HG02571 (cell line): ENCODE measurements at regions not wholly inside any gene's neighbourhood (a gene's known extent, or its start where the extent isn't known, plus 50 kb on each side); places are given as distances from the start of the nearest gene placed in this dataset.
"Not testable (repeated sequence)": the region's sequence is repeated elsewhere in the genome, so short reads cannot be mapped to it uniquely, and the experiment has no call there.

Experiments
- ATAC-seq: cut with Tn5 transposase; IDR thresholded peaks from one replicate; pipeline ENCODE4 v1.9.1; 2021; ENCODE audit warnings: mild to moderate bottlenecking, moderate library complexity; ENCODE audit not compliant: unreplicated experiment

GRCh38 chr9:81455462-81456219 lies 233.7 kb downstream of the TLE1 start:
- no peak for ATAC-seq

GRCh38 chr9:81445331-81445921 lies 243.9 kb downstream of the TLE1 start:
- no peak for ATAC-seq

GRCh38 chr9:81431641-81432040 lies 257.7 kb downstream of the TLE1 start:
- ATAC-seq: no peak

- ATAC-seq: no peak
These were observed 258.6 kb downstream of the TLE1 start for GRCh38 chr9:81430727-81431126.

GRCh38 chr9:81427870-81428269 lies 261.5 kb downstream of the TLE1 start:
- no peak for ATAC-seq

DNA sequence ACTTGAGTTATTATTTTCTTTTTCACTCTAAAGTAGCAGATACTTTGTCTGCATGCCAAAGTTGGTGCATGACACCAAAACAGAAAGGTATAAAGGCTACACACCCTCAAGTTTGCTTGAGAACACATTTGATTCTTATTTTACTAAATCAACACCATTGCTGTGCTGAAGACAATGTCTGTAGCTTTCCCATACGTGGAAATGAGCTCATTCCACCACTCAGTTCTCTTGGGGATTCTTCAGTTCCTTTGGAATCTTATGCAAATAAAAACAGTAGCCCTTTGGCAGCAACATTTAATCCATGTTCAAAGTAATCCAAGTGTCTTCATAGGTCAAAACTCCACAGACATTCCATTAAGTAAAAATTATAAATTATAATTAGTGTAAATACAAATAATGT lies 264.9 kb downstream of the TLE1 start:
- no peak for ATAC-seq

- no peak for ATAC-seq
These were observed 265.6 kb downstream of the TLE1 start for GRCh38 chr9:81423589-81424326.

DNA sequence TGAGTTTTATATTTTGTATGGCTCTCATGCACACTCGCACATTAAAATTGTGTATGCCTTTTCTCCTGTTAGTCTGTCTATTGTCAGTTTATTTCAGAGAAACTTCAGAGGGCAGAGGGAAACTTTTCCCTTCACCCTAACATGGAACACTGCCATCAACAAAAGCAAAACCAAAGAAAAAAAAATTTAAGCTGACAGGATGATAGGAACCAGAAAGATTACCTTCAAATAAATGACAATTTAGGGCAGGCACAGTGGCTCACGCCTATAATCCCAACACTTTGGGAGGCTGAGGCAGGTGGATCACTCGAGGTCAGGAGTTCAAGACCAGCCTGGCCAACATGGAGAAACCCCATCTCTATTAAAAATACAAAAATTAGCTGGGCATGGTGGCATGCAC lies 268.3 kb downstream of the TLE1 start:
- ATAC-seq: not testable (repeated sequence)

DNA sequence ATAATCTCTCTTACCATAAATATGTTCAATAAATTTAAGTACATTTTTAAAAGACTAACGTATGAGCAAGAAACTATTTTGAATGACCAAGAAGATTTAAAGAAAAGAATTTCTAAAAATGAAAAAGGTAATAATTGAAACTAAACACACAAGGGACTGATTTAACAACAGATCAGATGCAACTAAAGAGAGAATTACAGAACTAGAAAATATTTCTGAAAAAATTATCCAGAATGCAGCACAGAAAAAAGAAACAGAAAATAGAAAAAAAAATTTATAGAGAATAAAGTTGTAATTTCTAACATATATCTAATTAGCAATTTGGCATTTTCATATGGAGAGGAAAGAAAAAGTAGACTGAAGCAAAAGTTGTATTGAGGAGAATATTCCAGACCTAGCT lies 269.3 kb downstream of the TLE1 start:
- ATAC-seq: no peak

- ATAC-seq: no peak
These were observed 271.4 kb downstream of the TLE1 start for GRCh38 chr9:81417941-81418340.

- ATAC-seq: no peak
These were observed 272.1 kb downstream of the TLE1 start for GRCh38 chr9:81417299-81417675.

DNA sequence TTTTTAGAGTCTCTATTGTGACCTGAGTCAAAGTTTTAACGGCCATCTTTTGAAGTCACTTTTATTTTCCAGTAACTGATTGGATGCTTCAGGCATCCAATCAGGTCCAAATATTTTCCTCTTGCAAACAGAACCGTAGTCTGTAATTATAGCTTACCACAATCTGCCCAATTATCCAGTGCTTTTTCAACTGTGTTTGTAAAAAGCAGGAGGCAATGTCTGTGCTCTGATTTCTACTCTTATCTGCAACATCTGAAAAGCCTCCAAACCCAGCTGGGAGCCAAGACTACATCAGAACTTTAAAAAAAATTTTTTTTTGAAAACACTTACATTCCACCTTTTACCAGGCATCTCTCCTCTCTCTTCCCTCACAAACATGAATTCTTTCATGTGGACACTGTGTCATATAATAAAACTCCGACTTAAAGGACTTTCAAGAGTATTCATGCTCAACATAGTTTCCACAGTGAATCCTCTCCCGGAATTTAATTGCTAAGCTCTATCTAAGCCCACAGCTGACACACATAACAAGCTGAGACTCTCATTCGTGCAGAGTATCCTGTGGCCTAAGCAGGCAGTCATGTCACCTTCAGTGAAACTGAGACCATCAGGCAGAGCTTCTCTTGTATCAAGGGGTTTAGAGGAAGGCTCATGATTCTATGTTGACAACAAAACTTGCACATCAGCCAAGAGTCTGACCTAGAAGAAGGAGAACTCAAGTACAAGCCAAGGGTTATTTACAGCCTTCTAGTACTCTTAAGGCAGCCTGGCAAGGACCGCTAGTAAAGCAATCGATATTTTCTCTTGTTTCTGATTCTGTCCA lies 272.7 kb downstream of the TLE1 start:
- ATAC-seq: no peak

- no peak for ATAC-seq
These were observed 274.5 kb downstream of the TLE1 start for GRCh38 chr9:81414836-81415235.

DNA sequence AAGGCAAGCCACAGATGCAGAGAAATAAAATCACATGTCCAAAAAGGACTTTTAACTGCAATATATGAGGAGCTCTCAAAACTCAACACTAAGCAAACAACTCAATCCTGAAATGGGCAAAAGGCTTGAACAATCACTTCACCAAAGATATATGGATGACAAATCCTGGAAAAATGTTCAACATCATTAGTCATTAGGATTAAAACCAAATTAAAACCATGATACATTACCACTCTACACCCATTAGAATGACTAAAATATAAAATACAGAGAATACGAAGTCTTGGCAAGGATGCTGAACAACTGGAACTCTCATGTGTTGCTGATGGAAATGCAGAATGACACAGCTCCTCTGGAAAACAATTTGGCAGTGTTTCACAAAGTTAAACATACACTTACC lies 277.4 kb downstream of the TLE1 start:
- no peak for ATAC-seq

GRCh38 chr9:81410201-81410600 lies 279.1 kb downstream of the TLE1 start:
- ATAC-seq: no peak

GRCh38 chr9:81408951-81409350 lies 280.4 kb downstream of the TLE1 start:
- no peak for ATAC-seq

DNA sequence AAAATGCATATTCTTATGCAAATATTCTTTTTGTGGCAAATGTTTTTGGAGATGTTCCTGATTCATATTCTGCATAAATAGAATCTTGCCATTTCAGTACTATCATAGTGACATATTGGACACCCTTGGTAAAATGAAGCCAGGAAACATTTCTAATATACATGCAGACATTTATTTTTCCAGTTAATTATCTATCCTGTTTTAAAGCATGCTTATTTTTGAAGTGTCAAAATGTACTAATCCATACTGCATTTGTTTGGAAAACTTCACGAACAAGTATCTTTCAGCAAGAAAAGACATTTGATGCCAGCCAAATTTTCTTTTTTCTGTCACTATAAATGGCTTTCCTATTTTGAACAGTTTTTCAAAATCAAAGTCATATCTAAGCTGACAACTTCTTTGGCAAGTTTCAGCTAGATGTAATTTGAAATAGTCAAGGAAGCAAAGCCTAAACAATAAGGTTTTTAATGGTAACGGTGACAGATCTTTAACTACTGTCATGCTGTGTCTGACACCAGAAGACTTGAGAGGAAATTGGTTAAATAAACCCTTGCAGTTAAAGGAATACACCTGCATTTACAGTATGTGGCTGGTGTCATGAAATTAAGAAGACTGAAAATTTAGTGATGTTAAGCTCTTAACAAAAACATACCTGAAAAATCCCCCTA lies 284.3 kb downstream of the TLE1 start:
- no peak for ATAC-seq

- no peak for ATAC-seq
These were observed 291.6 kb downstream of the TLE1 start for GRCh38 chr9:81397481-81398381.

- no peak for ATAC-seq
These were observed 292.8 kb downstream of the TLE1 start for GRCh38 chr9:81396528-81396927.

DNA sequence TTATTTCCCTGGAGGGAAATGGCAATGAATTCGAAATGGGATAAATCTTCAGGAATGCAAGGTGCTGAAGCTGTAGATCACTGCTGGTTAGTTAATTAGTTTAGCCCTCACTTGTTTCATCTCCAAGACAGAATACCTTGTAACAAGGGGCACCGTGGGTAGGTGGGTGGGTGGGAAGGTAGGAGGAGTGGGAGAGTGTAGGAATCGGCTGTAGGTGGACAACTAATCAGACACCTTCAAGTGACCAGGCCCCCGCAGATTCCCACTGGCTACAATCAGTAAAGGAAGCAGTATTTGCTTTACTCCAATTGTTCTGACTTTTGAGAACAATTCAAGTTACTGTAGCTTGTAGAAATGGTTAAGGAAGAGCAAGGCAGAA lies 293.7 kb downstream of the TLE1 start:
- ATAC-seq: no peak
